GM19240 (cell line): ENCODE measurements at regions not wholly inside any gene's neighbourhood (a gene's known extent, or its start where the extent isn't known, plus 50 kb on each side); places are given as distances from the start of the nearest gene placed in this dataset.

ENCODE experiments used
- DNase-seq: peaks from one replicate; pipeline ENCODE4 v3.0.0; 2011; ENCODE audit warnings: low spot score; ENCODE audit not compliant: insufficient read length

DNA sequence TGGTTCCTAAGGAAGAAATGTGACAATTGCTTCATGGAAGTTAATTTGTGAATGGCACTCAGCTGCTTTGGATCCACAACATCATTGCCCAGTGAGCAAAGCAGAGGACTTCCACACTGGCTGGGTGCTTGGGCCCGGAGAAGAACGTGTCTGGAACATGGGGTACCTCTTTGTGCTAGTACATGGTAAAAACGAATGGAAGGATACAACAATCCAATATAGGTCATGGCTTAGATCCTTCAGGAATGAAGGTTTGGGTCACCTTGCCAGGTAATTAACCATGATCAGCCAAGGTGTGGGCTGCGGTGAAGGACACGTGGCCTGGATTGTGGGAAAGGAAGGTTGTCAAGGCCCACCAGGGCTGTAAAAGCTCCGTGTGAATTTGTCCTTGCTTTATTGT lies 245.9 kb upstream of the HS6ST1 start:
- no peak for DNase-seq

DNA sequence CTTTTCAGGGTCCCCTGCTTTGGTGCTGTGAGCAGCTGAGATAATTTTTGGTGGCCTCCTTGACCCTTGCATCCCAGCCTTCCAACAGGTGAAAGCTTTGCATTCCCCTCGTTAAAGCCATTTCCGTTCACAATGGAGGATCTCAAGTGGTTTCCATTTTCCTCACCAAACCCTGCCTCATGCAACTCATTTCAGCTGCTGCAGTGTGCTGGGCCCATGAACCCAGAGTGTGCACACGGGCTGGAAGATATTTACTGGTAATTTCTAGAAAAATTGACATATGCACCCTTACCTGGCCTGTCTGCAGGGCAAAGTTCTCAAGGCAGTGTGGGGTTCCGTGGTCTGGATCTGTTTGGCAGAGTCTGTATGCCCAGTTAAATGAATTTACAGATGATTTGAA lies 246.8 kb upstream of the HS6ST1 start:
- DNase-seq = no peak

DNA sequence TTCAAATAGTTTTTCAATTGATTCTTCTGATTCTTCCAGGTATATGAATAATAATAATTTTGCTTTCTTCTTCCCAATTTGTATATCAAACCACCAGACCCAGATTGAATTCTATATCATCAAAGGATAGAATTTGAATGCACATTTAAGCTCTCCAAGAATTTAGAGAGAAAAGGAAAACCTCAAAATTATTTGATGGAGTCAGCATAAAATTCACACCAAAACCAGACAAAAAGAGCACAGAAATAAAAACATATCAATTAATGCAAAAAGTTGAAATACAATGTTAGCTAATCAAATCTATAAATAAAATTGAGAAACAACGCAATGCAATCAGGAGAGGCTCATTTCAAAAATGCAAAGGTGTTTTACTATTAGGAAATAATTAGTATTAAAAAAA lies 248.0 kb upstream of the HS6ST1 start:
- DNase-seq = no peak

DNA sequence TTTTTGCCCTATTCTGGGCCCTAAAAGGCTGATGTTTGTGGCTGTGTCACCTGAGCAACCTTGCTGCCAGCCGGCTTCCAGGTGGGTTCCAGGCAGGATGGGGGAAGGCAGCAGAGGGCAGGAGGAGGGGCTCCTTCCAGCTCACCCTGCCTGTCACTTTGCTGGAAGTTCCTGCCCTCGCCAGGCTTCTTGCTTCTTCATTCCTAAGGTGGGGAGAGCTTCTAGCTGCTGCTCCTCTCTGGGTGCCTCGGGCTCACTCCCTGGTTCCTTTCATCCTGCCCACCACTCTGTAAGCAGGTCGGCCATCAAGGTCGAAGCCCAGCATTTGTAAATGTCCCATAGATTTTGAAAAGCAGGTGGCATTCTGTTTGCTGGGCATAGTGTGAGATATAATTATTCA lies 249.4 kb upstream of the HS6ST1 start:
- no peak for DNase-seq

DNA sequence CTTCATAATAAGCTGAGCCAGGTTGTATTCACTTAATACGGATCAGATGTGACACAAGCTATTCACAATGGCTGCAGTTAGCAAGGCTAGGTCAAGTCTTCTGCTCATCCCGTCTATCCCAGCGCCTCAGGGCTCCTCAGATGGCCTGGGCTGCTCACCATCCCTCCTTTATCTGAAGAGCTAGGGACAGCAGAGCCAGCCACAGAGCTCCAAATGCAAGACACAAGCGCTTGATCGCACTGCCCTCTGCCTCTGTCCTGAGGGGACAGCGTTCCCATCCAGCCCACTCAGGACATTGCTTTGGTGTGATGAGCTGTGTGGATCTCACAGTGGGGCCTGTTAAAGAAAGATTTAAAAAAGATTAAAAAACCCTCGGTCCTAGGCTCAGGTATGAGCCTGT lies 254.4 kb upstream of the HS6ST1 start:
- DNase-seq = no peak

DNA sequence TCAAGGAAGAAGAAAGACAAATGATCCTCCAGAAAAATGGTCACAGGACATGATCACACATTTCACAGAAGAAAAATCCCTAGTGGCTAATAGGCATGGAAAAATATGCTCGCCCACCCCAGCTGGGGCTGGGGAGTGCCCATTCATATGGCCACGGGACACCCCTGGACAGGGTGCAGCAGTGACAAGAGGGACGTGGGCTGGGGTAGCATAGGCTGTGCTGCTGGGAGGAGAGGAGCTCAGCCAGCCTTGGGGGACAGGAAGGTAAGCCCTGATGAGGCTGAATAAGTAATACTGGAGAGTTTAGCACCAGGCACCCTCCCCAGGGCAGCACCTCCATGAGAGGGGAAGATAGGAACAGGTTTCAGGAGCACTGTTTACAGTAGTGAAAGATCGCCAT lies 254.9 kb upstream of the HS6ST1 start:
- DNase-seq = no peak

DNA sequence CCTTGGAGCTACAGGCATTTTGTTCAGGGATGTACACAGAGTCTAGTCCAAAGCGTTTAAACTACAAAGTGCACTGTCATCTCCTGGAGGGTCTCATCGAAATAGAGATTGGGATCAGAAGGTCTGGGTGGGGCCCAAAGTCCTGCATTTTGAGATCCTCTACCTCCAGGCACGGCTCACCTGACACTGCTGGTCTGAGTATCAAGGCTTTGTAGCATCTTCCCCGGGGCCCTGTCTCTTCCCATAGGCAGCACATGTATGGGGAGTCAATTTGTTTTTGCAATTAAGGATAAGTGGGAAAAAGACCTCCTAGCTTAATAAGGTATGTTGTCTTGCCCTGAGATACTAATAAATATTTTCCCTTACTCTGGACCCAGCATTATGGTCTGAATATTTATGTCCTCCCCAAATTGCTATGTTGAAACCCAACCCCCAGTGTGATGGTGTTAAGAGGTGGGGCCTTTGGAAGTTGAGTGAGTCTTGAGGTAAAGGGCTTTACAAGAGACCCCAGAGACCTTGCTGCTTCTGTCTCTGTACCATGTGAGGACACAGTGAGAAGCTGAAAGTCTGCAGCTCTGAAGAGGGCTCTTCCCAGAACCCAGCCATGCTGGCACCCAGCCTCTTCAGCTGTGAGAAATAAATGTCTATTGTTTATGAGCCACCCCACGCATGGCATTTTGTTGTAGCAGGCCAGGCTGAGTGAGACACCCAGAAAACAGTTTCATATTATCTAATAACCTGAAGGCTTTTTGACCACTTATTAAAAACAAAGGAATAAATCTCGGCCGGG lies 258.7 kb upstream of the HS6ST1 start:
- DNase-seq = no peak

DNA sequence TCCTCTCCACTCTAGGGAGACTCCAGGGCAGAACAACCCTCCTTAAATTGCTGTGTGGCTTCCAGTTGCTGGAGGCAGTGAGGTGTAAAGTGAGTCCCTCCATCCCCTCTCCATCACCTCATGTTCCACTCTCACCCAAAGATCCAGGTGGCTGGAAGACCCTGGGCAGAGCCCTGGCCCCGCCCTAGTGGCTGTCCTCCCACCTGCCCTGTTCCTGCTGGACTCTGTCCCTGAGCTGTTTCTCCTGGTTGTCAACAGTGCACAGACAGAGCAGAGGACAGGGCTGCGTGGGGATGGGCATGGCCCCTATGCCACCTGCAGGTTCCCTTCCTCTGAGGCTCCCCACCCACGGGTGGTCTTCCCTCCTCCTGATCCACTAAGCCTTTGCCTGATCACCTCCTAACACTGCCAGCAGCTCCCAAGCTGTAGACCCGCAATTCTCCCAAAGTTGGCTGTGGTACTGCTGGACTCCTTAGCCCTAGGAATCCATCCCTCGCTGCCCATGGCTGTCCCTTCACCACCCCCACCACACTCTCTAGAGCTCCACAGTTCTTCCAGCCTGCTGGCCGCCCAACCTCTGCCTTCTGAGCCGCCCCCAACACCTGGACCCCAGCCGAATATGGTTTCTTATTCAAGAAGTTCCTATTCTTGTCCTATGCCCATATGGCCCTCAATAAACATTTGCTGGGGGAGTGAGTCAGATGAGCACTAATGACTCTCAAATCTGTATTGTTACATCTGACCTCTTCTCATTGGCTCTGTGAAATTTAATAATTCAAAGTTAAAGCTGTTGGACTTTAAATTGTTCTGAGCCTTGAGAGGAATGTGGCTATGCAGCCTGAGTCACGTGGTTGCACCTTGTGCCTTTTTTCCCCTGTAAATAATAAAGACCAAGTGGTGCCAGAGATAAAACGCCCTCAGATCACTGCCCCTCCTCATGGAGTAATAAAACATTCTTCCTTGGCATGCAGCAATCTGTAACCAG lies 260.0 kb upstream of the HS6ST1 start:
- no peak for DNase-seq

DNA sequence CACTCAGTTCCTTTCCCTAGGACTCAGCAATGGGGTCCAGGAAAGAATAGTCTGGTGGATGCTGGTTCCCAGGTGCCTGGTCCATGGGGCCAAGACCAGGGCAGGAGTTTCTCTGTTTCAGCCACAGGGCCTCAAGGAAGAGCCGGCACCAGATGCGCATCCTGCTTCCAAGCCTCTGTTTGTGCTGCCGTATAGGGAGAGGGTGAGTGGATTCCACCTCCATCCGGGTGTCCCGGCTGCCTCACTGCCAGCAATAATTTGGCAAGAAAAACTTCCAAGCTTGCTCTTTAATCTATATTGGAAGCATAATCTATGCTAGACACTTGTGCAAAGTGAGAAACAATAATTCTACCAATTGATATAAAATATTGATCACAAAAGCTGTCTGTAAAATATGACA lies 261.2 kb upstream of the HS6ST1 start:
- no peak for DNase-seq

DNA sequence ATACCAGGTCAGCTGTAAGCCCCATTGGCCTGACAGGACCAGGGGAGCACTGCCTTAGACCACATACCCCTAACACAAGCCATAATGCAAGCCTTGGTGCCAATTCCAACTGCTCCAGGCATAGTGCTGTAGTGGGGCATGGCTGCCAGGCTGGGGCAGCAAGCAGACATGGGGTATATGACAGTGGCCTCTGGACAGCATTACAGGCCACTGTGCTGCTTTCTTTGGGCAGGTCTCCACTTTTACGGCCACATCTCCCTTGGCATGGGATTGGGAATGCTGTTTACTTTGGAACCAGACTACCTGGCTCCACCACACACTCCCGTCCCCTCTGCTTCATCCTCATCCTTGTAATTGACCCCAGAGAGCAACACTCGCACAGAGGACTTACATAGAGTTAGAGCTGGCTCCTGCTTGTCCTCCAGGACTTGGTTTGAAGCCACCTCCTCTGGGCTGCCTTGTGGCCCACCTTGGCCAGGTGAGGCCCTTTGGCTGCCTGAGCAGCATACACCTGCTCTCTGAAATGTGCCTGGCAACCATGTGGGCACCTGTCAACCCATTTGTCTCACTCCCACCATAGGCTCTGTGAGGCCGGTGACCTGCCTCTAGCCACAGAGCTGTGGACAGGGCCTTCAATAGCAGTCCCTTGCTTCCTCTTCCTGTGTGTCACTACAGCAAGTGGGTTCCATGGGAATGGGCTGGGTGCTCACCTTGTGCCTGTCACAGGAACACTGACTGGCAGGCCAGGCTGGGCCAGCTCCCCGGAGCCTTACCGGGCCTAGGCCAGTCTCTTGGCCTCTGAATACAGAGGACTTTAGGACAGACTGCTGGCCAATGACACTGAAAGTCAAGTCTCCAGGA lies 262.6 kb upstream of the HS6ST1 start:
- DNase-seq = no peak

DNA sequence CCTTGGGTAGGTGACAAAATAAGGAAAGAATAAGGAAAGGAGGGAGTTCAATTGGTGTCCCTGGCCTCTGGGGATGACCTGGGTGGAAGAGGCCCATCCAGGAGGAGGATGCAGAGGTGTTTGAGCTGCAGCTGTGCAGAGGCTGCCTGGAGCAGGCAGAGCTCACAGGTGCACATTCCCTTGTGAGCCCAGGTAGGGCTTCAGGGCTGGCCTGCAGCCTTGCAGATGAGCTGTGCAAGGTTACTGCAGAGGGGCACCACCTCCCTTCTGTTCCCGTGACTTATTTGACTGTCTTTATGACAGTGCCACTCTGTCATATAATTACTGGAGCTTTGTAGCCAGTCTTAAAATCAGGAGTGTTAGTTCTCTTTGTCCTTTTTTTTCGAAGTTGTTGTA lies 263.2 kb upstream of the HS6ST1 start:
- no peak for DNase-seq

DNA sequence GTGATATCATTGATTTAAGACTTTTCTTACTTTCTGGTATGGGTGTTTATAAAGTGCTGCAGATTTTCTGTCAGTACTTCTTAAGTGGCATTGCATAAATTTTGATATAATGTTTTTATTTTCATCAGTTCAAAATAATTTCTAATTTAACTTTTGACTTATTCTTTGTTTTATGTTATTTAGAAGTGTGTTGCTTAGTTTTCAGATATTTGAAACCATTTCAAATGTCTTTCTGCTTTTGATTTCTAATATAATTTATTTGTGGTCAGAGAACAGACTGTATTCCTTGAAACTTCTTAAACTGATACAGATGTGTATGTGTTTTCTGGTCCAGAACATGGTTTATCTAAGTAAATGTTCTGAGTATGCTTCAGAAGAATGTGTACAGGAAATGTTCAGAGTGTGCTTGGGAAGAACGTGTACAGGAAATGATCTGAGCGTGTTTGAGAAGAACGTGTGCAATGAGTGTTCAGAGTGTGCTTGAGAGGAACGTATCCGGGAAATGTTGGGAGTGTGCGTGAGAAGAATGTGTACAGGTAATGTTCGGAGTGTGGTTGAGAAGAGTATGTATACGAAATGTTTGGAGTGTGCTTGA lies 265.7 kb upstream of the HS6ST1 start:
- DNase-seq = no peak

DNA sequence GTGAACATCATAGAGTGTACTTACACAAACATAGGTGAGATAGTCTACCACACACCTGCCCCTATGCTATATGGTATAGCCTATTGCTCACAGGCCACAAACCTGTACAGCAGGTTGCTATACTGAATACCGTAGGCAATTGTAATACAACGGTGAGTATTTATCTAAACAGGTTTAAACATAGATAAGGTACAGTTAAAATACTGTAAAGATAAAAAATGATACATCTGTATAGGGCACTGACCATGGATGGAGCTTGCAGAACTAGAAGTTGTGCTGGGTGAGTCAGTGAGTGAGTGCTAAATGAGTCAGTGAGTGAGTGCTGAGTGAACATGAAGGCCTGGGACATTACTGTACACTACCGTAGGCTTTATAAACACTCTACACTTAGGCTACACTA lies 267.0 kb upstream of the HS6ST1 start:
- DNase-seq = no peak

DNA sequence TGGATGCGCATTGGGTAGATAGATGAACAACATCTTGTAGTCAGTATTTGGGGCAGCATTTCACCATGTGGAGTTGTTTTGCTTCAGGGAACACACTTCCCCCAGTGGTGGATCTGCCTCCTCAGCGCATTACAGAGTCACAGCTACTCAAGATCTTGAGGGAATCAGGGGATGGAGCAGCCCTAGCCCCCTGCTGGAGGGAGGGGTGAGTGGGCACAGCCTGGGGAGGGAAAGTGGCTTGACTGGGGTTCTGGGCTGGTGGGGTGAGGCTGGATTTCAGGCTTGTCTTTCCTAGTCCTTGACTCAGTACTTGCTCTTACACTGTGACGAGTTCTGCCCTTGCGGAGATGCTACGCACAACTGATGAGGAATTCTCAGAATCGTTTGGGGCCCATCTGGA lies 271.0 kb upstream of the HS6ST1 start:
- DNase-seq = no peak

DNA sequence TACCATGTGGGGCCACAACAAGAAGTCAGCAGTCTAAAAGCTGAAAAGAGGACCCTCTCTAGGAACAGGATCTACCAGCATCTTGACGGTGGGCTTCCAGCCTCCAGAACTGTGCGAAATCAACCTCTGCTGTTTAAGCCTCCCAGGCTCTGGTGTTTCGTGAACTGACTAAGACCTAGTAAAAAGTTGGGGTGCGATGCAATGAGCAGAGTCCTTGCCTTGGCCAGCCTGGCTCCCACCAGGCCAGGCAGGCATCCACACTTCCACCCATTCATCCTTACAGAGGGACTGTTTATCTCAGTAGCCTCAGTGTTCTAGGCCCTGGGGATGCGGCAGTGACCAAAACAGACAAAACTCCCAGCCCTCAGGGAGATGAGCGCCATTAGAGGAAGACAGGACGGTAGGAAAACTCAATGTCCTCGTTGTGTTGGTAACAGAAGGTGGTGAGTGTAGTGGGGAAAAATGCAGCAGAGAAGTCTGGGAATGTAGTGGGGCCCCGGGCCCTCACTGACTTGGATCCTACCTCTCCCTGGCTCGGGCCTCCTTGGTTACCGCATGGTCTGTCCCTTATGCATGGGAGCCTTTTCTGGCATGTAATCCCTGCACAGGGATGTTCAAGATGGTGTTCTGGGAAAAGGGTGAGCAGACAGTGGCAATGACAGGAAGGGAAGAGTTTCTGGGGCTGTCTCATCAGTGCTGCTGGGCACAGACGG lies 271.8 kb upstream of the HS6ST1 start:
- no peak for DNase-seq

DNA sequence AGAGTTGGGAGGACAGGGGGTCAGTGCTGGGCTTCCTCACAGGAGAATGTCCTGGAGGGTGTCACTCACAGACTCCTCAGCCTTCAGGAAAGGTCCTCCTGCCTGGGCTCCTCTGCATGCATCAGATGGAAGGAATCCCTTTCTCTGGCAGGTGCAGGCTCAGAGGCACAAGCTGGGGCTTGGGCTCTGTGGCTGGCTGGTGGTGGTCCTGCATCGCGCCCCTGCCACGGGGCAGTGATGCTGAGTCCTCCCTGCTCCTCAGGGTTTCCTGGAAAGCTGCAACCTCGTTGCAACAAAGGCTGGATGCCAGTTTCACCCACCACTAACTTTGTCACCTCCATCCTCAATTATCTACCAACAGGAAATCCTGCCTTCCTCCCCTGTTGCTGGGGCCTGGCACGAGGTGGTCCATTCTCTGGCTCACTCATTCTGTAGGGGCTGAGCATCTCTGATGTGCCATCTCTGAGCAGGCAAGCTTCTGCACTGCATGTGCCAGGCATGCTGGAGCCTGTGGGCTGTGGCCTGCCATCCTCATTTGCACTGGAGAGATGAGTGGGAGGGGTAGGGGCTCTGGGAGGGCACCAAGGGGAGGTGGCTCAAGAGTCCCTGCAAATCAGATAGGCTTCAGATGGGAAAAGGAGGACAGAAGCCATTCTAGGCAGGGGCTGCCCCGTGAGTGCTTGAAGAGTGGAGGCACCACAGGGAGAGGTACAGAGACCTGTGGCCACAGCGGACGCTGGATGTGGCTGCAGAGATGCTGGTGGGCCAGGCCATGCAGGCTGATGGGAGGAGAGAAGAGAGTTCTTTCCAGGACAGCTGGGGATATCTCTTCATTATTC lies 272.6 kb upstream of the HS6ST1 start:
- no peak for DNase-seq

DNA sequence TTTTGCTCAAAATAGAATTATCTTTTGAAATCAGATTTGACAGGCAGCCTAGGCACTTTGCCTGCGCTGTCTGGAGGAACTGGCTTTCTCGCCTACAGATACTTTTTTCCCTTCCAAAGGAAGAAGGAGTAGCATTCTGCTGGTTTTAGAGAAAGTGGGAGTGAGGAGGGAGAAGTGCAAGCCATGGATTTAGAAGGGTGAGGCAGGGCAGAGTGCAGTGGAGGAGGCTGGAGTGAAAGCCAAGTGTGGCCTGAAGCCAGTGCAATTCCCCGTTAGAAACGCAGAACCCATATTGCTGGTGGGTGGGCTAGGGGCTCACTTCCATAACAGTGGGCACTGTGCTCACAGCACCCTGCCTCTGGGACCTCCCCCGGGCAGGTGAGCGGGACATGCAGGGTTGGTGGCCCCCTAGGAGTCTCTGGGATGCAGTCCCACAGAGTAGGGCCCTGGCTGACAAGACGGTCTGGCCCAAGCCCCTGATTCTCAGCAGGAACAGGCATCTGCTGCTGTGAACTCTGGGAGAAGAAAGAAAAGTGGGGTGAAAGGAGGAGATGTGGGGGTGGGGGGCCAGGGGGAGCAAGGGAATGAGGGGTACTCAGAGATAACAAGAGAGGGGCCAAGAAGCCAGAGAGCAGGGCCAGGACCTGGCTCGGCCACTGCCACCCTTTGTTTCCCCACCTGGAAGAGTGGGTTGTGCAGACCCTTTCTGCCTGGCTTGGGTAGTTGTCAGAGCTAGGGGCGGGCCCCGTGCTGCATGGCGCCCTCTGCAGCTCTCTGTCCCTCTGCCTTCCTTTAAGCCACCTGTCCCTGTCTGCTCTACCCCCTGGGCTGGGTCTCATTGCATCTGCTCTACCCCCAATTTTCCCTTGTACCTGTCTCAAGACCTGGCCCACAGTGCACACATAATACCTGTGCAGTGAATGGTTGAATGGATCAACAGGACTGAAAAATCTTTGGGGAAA lies 273.5 kb upstream of the HS6ST1 start:
- no peak for DNase-seq

DNA sequence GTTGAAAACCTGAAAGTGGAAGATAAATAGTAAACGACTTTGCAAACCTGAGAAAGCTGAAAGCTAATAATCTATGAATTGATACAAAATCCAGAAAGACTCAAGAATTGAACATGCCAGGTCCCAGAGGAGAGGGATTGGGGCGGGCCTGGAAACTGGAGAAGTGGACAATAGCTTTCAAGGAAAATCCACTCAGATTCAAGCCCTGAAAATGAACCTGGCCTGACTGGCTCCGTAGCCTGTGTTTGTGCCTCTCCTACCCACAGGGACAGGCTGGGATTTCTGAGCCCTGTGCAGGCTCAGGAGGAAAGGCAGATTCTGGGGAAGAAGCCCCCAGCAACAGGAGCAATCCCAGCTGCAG lies 274.8 kb upstream of the HS6ST1 start:
- DNase-seq = no peak
